ENCODE measurements at regions not wholly inside any gene's neighbourhood (a gene's known extent, or its start where the extent isn't known, plus 50 kb on each side); places are given as distances from the start of the nearest gene placed in this dataset.
A peak's percentile ranks its signal among the peaks of the same experiment; 100 is the strongest.
"Not testable (repeated sequence)": the region's sequence is repeated elsewhere in the genome, so short reads cannot be mapped to it uniquely, and the experiment has no call there.

DNA sequence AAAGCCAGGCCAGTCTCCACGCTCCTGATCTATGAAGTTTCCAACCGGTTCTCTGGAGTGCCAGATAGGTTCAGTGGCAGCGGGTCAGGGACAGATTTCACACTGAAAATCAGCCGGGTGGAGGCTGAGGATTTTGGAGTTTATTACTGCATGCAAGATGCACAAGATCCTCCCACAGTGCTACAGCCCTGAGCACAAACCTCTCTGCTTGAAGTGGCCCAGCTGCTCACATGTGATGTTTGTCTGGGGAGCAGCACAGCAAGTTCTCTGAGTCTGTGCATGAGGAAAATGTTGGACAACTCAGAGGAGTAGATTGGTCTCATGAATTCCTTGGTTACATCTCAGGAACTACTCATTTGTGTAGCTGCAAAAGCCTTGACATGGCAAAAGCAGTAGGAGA lies 1295.1 kb downstream of the RPIA start:
- 50 to 89% (median 77%) methylated on average over 4 of the region's 4 CpGs for WGBS, 5 donors
- H3K27ac ChIP-seq; intact Hi-C loops (cut with DNase I; ENCODE audit: low total_unique reads); DNase-seq; H3K9me3 ChIP-seq; H3K27me3 ChIP-seq (replicated peaks in 1 of 7); H3K4me1 ChIP-seq; H3K4me3 ChIP-seq; H3K36me3 ChIP-seq: not testable (repeated sequence)

GRCh38 chr2:89996779-89997178 lies 1305.3 kb downstream of the RPIA start:
- H3K4me3 ChIP-seq; H3K9me3 ChIP-seq; H3K4me1 ChIP-seq; H3K36me3 ChIP-seq; DNase-seq; H3K27ac ChIP-seq; intact Hi-C loops (cut with DNase I; ENCODE audit: low total_unique reads); H3K27me3 ChIP-seq (replicated peaks in 1 of 7): not testable (repeated sequence)

DNA sequence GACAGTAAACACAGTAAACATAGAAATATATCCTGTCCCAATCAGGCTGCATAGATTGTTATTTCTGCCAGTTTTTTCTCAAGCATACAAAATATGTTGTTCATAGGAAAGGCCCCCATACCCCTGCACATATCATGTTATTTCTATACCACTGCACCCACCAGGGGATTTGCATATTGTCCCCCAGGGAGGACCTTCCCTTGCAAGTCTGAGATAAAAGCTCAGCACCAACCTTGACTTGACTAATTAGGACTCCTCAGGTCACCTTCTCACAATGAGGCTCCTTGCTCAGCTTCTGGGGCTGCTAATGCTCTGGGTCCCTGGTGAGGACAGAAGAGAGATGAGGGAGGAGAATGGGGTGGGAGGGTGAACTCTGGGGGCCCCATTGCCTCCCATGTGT lies 1313.1 kb downstream of the RPIA start:
- H3K27me3 ChIP-seq (replicated peaks in 1 of 7); H3K4me3 ChIP-seq; H3K27ac ChIP-seq; H3K36me3 ChIP-seq; H3K9me3 ChIP-seq; H3K4me1 ChIP-seq; DNase-seq; intact Hi-C loops (cut with DNase I; ENCODE audit: low total_unique reads): not testable (repeated sequence)

DNA sequence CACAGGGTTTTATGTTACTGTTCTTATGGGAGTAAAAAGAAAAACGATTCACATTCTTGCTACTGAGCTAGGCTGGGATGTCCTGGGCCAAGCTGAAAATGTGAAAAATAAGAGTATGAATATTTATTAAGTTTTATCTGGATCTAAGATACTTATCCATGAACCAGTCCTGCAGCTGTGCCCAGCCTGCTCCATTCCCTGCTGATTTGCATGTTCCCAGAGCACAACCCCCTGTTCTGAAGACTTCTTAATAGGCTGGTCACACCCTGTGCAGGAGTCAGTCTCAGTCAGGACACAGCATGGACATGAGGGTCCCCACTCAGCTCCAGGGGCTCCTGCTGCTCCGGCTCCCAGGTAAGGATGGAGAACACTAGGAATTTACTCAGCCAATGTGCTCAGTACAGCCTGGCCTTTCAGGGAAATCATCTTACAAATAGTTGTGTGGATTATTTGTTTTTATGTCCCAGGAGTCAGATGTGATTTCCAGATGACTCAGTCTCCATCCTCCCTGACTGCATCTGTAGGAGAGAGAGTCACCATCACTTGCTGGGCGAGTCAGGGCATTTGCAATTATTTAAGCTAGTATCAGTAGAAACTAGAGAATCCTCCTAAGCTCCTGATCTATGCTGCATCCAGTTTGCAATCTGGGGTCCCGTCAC lies 1319.1 kb downstream of the RPIA start:
- H3K9me3 ChIP-seq; H3K36me3 ChIP-seq; H3K4me1 ChIP-seq; intact Hi-C loops (cut with DNase I; ENCODE audit: low total_unique reads); DNase-seq; H3K27me3 ChIP-seq (replicated peaks in 1 of 7); H3K4me3 ChIP-seq; H3K27ac ChIP-seq: not testable (repeated sequence)
- 59 to 78% (median 64%) methylated on average over 3 of the region's 4 CpGs for WGBS, 5 donors

DNA sequence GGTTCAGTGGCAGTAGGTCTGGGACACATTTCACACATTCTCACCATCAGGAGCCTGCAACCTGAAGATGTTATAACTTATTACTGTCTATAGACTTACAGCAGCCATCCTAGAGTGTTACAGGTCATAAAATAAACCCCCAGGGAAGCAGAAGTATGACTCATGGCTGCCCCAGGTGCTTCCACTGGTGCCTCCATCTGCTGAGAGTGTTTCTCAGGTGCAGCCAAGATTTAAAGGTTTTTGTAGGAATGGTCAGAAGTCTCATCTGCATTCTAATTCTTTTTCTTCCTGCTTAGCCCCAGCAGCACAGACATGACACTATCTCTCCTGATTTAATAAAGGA lies 1319.6 kb downstream of the RPIA start:
- intact Hi-C loops (cut with DNase I; ENCODE audit: low total_unique reads); H3K9me3 ChIP-seq: not testable (repeated sequence)

GRCh38 chr2:90019908-90020307 lies 1328.4 kb downstream of the RPIA start:
- WGBS, 5 donors: 38 to 63% (median 55%) methylated on average over 1 of the region's 1 CpG

More for the DNA sequence above, 1319.6 kb downstream of the RPIA start:
- H3K27me3 ChIP-seq (replicated peaks in 1 of 7); H3K4me3 ChIP-seq; H3K4me1 ChIP-seq; H3K27ac ChIP-seq; H3K36me3 ChIP-seq; DNase-seq: not testable (repeated sequence)

GRCh38 chr2:90021234-90021633 lies 1329.8 kb downstream of the RPIA start:
- H3K9me3 ChIP-seq; H3K27me3 ChIP-seq (replicated peaks in 1 of 7); H3K27ac ChIP-seq; intact Hi-C loops (cut with DNase I; ENCODE audit: low total_unique reads); H3K4me3 ChIP-seq; H3K4me1 ChIP-seq; DNase-seq; H3K36me3 ChIP-seq: not testable (repeated sequence)
- TF ChIP-seq, protein P1, sequence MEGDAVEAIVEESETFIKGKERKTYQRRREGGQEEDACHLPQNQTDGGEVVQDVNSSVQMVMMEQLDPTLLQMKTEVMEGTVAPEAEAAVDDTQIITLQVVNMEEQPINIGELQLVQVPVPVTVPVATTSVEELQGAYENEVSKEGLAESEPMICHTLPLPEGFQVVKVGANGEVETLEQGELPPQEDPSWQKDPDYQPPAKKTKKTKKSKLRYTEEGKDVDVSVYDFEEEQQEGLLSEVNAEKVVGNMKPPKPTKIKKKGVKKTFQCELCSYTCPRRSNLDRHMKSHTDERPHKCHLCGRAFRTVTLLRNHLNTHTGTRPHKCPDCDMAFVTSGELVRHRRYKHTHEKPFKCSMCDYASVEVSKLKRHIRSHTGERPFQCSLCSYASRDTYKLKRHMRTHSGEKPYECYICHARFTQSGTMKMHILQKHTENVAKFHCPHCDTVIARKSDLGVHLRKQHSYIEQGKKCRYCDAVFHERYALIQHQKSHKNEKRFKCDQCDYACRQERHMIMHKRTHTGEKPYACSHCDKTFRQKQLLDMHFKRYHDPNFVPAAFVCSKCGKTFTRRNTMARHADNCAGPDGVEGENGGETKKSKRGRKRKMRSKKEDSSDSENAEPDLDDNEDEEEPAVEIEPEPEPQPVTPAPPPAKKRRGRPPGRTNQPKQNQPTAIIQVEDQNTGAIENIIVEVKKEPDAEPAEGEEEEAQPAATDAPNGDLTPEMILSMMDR (IDR thresholded peaks at IDR 0.05 in 8 of 11, conservative IDR thresholded peaks at IDR 0.05 in 3 of 11): peak in 1 of 11 experiments; percentile 10
- 18 to 38% (median 22%) methylated on average over 3 to 6 of the region's 9 CpGs; no CpG with 5 or more reads in 2 of the 5 donors for WGBS, 5 donors

More at GRCh38 chr2:90019908-90020307, 1328.4 kb downstream of the RPIA start:
- H3K36me3 ChIP-seq; DNase-seq; H3K4me3 ChIP-seq; H3K27me3 ChIP-seq (replicated peaks in 1 of 7); H3K4me1 ChIP-seq; H3K9me3 ChIP-seq; intact Hi-C loops (cut with DNase I; ENCODE audit: low total_unique reads); H3K27ac ChIP-seq: not testable (repeated sequence)
